ENCODE measurements at regions not wholly inside any gene's neighbourhood (a gene's known extent, or its start where the extent isn't known, plus 50 kb on each side); places are given as distances from the start of the nearest gene placed in this dataset.

GRCh38 chr18:44503854-44504253 lies 176.8 kb upstream of the SETBP1 start:
- TF ChIP-seq, protein P1, sequence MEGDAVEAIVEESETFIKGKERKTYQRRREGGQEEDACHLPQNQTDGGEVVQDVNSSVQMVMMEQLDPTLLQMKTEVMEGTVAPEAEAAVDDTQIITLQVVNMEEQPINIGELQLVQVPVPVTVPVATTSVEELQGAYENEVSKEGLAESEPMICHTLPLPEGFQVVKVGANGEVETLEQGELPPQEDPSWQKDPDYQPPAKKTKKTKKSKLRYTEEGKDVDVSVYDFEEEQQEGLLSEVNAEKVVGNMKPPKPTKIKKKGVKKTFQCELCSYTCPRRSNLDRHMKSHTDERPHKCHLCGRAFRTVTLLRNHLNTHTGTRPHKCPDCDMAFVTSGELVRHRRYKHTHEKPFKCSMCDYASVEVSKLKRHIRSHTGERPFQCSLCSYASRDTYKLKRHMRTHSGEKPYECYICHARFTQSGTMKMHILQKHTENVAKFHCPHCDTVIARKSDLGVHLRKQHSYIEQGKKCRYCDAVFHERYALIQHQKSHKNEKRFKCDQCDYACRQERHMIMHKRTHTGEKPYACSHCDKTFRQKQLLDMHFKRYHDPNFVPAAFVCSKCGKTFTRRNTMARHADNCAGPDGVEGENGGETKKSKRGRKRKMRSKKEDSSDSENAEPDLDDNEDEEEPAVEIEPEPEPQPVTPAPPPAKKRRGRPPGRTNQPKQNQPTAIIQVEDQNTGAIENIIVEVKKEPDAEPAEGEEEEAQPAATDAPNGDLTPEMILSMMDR (conservative IDR thresholded peaks at IDR 0.05 in 1 of 2, IDR thresholded peaks at IDR 0.05 in 1 of 2; ENCODE audit: low read depth in 1 of 2, low read length in 2 of 2): no peak
- no peak for TF ChIP-seq EZH2 (IDR thresholded peaks at IDR 0.05; ENCODE audit: low read length, missing control alignments)
